HG03460 (cell line): ENCODE measurements at regions not wholly inside any gene's neighbourhood (a gene's known extent, or its start where the extent isn't known, plus 50 kb on each side); places are given as distances from the start of the nearest gene placed in this dataset.
"Not testable (repeated sequence)": the region's sequence is repeated elsewhere in the genome, so short reads cannot be mapped to it uniquely, and the experiment has no call there.

Experiments used
- ATAC-seq: cut with Tn5 transposase; IDR thresholded peaks from one replicate; pipeline ENCODE4 v1.9.1; 2021; ENCODE audit not compliant: unreplicated experiment

DNA sequence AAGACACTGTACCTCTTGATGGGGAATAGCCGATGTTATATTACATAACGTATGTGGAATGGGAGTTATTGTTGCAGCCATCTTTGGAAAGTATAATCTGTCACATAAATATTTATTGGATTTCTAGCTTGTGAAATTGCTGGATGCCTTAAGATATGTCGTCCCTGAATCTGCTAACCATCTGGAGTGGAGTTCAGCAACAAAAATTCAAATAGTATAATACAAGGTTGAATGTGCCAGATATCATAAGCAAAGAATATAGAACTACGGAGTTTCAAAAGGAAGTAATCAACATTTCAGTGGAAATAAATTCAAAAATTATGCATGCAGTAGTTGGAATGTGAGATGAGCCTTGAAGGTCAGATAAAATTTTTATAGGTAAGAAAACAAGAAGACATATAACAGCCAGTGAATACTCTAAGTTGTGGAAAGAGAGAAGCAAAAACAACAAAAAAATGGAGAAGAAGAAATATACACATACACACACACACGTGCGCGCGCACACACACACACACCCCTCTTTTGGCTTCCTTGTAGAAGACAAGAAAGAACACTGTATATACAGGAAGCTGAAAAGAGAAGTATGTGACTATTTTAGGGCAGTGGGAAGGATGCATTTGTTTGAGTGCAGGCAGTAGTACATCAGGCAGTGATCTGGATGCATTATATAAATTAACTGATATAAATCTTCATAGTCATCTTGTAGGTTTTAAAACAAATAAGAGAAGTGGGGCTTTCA lies 516.7 kb downstream of the KCNT2 start:
- ATAC-seq, result no peak

DNA sequence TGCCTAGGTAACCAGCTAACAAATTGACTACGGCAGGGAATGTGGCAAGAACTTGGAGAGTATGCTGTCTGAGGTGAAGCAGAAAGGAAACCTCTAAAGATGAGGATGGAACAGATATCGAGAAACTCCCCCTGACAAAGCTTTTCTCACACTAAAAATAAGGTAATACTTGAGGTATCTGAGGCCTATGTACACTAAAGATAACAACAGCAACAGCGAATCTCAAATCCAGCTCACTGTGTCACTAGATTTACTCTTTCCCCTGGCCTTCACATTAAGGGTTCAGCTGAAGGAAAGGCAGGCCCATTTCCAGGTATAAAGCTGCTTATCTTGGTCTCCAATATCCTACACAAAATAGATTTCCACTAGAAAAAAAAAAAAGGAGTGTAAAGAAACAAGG lies 518.0 kb downstream of the KCNT2 start:
- ATAC-seq, result no peak

DNA sequence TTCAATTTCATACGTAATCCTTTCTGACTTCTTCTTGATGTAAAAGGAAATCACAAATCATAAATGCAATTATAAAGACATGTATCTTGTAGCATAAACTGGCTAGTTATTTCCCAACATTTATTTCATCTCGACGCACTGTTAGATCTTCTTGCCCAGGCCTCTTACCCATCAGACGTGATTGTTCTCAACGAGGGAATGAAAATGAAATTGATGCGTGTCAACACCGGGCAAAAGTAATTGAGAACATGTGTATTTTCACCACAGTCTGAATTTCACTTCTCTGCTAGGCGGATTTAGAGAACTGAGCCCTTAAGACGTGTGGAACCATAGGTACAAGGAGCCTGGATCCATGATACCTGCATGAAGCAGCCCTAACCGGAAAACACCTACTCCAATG lies 519.7 kb downstream of the KCNT2 start:
- ATAC-seq, result no peak

DNA sequence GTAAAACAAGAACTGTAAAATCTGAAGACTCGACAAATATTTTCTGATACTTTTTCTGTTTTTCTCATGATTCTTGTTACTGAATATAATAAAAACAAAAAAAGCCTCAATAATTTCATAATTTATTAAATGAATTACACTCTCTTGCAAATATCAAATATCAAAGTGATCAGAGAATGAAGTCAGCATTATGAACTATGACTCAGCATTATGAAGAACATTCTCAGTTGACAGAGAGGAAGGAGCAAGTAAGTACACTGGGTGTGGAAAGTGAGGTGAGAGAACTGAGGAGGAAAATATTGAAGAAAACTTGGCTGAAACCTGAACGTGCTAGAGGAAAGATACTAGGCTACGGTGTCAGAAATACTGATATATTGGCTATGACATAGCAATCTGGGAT lies 529.5 kb downstream of the KCNT2 start:
- no peak for ATAC-seq

DNA sequence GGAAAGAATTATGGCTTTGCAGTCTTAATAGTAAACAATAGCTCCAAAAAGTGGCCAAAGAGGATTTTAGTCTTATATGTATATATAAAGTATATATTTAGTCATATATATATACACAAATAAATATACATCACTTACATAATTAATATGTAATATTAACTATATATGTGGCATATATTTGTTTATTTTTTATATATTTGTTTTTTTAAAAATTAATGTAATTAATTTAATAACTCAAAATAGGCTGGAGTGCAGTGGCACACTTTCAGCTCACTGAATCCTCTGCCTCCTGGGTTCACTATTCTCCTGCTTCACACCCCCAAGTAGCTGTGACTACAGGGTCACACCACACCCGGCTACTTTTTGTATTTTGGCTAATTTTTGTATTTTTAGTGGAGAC lies 532.6 kb downstream of the KCNT2 start:
- no peak for ATAC-seq

DNA sequence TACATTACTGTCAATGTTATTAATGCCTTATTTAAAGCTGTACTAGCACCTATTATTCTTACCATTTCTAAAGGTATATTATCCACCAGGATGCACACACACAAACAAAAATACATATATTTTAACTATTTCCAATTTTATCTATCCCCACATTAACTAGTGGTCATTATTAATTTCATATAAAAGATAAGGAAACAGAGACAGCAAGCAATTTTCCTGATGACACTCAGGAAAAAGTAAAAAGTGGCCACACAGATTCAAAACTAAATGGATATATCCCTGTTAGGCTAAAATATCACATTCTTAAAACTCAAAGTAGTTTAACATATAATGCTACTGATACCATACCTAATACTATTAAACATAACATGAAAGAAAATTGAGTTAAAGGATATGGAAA lies 534.1 kb downstream of the KCNT2 start:
- no peak for ATAC-seq

DNA sequence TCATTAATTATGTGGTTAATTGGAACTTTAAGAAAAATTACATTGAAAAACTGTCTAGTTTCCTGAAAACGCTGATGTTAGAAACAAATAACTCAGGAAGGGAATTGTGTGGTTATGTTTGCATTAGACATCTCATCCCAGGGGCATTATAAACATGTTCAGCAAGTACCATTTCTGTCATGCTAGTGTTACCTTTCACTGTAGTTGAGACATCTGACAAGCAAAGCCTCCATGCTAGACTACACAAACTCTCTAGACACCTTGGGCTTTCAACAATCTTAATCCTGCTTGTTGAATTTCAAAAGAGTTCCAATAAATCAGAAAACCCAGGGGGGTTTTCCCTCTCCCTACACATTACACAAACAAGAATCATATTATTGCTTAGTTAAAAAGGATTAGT lies 536.8 kb downstream of the KCNT2 start:
- ATAC-seq, result no peak

DNA sequence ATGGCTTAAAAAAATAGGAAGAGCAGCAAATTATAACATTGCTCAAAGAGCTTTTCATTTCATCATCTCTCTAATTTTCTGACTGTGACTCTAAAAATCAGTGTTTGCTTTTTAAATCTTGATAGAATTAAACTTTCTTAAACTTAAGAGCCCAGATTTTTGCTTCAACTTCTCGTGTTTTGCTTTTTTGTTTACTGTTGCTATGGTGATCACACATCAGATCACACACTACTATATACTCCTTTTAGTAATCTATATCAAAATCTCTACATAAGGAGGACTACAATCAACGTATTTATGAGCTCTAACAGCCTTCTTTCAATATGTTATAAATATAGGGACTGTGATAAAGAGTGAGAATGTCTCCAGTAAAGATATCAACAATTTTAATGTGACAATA lies 537.3 kb downstream of the KCNT2 start:
- no peak for ATAC-seq

DNA sequence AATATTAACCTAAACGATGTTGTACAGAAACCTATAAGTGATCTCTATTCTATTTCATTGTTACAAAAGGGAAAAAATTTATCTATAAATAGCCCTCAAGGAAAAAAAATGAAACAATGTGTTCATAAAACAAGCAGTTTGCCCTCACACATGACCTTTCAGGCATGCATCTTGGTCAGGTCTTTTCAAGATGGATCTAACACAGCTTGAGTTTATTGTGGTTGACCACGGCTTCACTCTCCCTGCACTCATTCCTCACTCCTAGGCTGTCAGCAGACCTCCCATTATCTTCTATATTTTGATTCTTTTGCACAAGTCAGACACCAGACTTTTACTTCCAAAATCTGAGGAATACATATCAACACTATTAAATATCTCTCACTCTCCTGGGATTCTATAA lies 544.3 kb downstream of the KCNT2 start:
- ATAC-seq, result no peak

DNA sequence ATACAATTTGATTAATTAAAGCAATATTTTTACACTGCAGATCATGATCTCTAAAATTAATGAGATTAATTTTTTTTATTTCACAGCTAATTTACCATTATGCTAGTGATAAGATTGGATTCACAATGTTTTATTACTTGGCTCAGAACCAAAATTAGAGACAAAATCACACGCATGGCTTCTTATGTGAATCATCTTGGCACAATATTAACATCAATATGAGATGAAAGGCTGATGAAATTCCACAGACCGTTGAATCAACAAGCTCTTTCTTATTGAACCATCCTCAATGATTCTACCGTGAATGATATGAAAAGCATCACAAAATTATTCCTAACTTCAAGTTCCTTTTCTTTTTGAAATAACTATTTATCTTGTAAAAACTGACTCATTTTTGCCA lies 544.9 kb downstream of the KCNT2 start:
- ATAC-seq, result no peak

DNA sequence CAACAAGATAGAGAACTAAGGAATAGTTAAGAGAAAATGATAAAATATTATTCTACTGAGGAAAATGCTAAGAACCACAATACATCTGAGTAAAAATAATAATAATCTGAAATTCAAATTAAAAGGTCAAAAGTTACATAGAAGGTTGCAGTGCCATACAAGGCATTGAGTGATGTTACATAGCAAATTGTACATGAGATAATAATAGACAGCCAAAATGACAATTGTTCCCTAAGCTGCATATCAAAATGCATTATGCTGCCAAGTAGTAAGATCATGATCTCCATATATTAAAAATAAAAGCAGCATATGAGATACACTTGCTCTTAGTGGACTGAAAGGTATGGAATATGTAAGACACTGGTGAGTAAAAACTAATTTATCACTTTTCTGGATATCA lies 547.7 kb downstream of the KCNT2 start:
- no peak for ATAC-seq

DNA sequence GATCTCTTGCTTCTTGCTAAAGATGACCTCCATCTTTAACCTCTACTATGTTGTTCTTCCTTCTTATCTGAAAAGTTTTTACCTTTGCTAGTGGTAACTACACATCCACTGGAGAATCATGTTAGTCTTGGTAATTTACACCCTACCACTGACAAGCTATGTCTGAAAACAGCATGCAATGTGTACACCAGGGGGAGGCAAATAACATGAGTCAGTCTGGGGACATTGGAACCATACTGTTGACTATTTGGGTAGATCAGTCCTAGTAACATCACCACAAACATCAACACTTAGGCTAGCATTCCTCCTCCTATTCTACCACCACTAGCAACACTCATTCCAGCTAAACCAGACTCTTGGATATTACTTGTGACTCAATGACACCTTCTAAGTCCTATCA lies 549.0 kb downstream of the KCNT2 start:
- ATAC-seq, result no peak

DNA sequence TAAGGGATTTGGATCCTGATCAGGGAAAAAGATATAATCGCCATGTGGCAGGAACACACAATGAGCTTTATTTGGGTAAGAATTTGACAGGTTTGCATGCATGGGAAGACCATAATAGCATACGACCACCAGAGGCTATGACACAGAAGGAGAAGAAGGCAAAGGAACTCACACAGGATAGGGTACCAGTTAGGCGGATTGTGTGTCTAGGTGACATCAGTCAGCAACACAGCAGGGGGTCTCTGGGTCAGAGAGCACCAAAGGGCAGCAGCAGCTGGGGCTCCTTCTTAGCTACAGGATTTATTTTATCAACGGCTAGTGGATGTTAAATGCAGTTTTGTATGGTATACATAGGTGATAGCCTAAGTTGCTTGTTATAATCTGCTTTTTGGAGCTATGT lies 551.3 kb downstream of the KCNT2 start:
- ATAC-seq, result no peak

DNA sequence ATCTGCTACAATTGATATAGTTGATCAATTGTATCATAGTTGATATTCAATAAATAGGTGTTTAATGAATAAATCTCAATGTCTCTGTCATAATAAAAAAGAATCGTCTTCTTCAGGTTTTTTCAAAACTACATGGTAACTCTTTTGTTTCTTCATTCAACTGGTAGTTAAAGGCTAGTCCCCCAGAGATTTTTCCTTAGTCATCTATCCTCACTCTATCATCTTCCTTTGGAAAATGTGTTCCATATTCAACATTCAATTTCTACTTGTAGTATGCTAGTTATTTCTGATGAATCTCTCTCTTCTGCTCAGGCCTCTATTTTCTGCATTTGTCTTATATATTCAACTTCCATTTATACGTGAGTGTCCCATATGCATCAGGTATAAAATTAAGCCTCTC lies 558.8 kb downstream of the KCNT2 start:
- ATAC-seq, result no peak

DNA sequence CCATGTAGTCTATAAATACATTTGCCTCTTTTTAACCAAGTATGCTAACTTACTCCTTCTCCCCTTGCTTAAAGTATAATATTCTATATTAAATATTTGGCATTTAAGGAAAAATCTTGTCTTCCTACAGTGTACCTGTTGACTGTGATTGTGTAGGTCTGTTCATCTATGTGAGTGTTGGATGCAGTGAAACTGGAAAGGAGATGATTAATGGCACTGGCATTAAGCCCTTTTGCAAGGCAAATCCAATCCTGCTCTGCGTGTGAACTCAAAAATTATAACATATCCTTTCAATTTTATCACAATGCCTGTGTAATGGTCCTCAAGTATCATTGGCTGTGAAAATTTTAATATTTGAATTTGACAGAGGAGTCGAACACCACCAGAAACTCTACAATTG lies 565.0 kb downstream of the KCNT2 start:
- no peak for ATAC-seq

DNA sequence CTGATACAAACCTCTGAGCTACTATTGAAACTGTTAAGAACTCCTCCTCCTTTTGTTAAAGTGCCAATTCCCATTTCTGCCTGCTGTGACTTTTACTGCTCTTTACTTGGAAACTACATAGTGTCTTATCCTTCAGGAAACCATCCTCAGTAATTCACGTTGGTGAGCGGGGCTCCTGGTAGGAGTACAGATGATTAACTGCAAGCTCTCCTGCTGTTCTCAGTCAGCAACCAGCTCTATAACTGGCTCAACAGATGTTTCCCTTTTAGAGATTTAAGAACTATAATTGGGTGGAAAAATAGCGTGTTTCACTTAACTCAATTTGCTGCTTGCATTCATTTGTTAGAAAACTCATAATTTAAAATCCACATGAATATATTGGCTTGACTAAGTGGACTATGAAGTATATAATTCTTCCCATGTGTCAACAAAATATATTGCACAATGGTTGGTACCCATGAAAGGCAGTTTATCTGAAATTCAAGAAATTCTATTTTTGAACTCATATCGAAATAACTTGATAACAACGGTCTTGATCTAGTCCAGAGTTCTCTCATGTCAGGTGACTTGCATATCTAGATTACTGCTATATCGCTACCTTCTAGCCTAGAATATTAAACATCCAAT lies 574.0 kb downstream of the KCNT2 start:
- no peak for ATAC-seq

DNA sequence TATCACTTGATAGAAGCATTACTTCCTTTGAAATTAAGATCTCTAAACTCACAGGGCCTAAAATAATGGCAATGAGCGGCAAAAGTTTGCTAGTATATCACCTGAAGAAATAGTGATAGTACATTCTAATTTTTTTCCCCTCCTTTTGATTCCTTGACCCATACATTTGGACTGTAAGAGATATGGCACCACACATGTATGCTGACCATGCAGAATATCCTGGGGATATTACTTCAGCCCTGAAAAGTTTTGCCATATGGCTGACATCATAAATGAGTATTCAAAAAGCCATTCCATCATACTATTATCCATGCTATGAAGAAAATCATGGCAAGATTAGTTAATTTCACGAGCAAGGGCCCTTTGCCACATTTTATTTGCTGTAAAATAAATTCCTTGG lies 576.9 kb downstream of the KCNT2 start:
- not testable (repeated sequence) for ATAC-seq

DNA sequence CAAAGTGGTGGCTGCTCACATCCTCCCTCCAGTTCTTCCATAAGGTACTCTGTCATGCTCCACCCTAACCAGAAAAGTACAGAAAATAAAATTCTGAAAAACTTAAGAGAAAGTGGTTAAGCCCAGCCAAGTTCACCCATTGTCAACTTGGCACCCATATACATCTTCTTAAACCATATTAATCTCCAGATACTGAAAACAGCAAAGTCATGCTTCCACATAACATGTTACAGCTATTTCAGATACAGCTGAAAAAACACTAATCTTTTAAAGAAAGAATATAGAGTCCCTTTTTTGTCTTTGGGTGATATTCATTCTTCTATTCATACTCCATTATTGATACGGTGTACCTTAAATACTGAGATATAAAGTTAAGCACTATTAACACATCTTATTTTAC lies 577.8 kb downstream of the KCNT2 start:
- ATAC-seq, result no peak

DNA sequence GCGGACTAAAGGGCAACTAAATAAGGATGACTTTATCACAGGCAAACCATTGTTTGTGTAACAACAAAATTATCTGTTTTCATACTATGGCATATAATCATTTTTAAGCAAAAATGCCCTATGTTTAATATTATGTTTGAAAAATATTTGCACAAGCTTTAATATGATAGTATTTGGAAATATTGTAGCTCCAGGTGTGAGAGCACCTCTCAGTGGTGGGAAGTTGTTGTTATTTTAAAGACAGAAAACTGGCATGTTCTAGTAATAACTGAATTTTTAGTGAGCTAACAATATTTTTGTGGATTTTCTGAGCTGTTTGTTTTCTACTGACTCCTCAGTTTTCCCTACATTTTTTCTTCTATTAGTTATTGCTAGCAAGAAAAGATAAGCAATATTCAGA lies 578.8 kb downstream of the KCNT2 start:
- ATAC-seq, result no peak

DNA sequence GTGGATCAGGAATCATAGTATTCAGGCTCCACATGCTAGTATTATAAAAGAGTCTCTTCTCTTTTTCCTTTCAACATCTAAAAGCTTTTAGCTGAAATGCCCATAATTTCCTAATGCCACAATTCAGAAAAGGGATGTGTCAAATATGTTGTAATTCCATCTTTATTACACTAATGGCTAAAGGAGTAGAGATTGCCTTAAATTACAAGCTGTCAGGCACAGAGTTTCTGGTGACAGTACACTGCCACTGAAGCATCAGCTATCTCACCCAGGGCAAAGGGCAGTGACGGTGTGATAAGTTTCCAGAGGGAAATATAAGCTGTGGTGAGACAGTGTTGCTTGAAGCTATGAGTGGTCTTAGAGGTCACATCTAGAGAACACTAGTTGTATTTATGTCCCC lies 581.1 kb downstream of the KCNT2 start:
- no peak for ATAC-seq

DNA sequence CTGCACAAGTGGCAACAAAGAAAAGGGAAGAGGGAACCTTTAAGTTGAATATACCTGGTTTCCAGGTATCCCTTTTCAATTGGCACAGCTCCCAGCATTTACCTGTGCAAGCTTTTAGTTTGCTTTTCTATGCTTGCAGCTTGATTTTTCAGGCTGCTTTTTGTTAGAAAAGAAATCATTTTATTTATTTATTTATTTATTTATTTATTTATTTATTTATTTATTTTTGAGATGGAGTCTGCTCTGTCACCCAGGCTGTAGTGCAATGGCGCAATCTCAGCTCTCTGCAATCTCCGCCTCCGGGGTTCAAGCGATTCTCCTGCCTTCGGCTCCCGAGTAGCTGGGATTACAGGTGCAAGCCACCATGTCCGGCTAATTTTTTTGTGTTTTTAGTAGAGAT lies 587.1 kb downstream of the KCNT2 start:
- ATAC-seq, result not testable (repeated sequence)

DNA sequence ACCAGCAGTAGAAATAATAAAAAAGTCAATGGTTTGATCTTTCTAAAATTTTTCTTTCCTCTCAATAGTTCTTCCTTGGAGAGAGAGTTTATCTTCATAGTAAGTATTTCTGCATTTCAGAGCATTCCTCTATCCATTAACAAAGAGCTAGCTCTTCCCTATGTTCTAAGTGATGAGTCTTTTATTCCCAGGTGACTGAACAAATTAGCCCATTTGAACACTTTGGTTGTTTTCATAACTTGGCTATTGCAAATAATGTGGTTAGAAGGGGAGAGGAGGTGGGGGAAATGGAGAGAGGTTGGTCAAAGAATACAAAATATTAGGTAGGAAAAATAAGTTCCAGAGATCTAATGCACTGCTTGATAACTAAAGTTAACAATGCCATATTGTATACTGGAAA lies 598.9 kb downstream of the KCNT2 start:
- no peak for ATAC-seq

DNA sequence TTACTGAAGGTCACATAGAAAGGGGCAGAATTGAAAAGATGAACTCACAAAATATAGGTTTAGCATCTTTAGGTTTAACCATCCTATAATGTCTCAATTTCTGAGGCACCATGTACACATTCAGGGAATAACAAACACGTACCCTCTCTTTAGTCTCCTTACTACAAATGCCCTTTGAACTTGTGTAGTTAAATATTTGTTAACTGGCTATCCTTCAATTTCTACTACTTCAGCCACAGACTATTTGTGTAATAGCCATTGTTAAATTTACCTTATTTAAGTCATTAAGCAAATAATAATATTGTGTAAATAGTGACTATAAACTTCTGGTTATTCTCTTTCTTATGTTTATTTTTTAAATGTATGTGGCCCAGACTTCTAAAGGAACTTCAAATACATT lies 600.5 kb downstream of the KCNT2 start:
- no peak for ATAC-seq
